Rectal smooth muscle tissue (tissue), 1 donor: ENCODE measurements at regions not wholly inside any gene's neighbourhood (a gene's known extent, or its start where the extent isn't known, plus 50 kb on each side); places are given as distances from the start of the nearest gene placed in this dataset.

Experiments
- H3K27ac ChIP-seq: one replicate; pipeline ENCODE4 v1.7.0; 2013; ENCODE audit warnings: low read depth, low read length, inconsistent platforms
- H3K27me3 ChIP-seq: one replicate; pipeline ENCODE4 v1.7.0; 2013; ENCODE audit warnings: low read length; ENCODE audit not compliant: control insufficient read depth, insufficient read depth
- H3K36me3 ChIP-seq: one replicate; pipeline ENCODE4 v1.7.0; 2013; ENCODE audit warnings: low read length; ENCODE audit not compliant: control insufficient read depth, insufficient read depth
- H3K4me1 ChIP-seq: one replicate; pipeline ENCODE4 v1.7.0; 2013; ENCODE audit warnings: low read length; ENCODE audit not compliant: control insufficient read depth, insufficient read depth
- H3K4me3 ChIP-seq: one replicate; pipeline ENCODE4 v1.7.0; 2013; ENCODE audit warnings: low read length
- H3K9ac ChIP-seq: one replicate; pipeline ENCODE4 v1.7.0; 2013; ENCODE audit warnings: low read length

DNA sequence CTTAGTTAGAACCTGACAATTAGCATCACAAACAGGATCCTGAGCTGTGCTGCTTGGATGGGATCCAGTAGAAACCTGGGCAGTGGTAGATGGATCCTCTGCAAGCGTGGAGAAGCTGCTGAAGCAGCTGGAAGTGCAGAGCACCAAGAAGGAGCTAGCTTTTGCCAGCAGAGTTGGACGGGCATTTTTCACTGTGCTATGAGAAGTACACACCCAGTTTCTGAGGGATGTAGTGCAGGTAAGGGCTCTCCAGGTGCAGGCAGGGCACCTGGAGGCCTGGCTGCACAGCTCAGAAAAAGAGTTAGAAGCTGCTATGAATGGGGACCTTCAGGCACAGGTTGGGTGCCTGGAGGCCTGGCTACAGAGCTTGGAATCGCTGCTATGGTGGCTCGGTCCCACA is 623.9 kb upstream of the NUDT12 start:
- H3K36me3 ChIP-seq, result no peaks in the 10 kb centered on the region
- no peak overlapping the region for H3K4me3 ChIP-seq
- H3K27me3 ChIP-seq, result no peaks in the 10 kb centered on the region
- no peak overlapping the region for H3K9ac ChIP-seq
- H3K4me1 ChIP-seq, result no peaks in the 10 kb centered on the region
- H3K27ac ChIP-seq, result no peak overlapping the region

DNA sequence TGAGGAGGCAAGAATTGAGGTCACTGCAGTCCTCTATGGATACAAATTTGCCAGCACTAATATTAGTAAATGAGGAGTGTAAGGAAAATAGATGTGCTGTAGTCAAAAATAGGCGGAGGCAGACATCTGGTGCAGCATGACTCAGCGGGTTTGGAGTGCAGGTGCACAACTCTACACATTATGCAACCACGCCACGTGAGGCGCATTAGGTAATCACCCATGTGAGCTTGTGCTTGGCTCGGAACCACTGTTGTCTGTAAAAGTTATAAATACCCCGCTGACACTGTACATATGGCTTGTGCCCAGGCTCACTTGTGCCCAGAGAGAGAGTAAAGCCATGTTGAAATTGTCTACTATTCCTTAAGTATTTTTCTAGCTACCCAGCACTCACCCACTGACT is 623.5 kb upstream of the NUDT12 start:
- Histone ChIP-seq H3K4me3 (no peak overlapping the region), H3K9ac (no peak overlapping the region), H3K4me1 (no peaks in the 10 kb centered on the region), H3K36me3 (no peaks in the 10 kb centered on the region), H3K27me3 (no peaks in the 10 kb centered on the region), H3K27ac (no peak overlapping the region)

DNA sequence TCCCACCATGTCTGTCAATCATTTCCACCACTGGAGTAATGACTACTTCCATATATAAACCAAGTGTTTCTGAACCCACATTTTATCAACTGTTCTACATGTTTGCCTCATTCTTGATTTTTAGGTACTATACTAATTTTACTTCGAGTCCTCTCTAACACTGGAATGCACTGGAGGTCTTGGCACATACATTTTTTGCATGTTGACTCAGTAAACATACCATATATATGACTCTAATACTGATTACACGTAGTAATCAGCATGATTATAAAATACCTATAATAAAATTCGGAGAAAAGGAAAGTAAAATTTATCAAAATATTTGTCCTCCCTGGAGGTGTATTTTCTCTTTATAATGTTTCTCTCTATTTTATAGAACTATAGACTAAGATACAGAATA is 621.7 kb upstream of the NUDT12 start:
- Histone ChIP-seq H3K9ac (no peak overlapping the region), H3K4me1 (no peaks in the 10 kb centered on the region), H3K4me3 (no peak overlapping the region), H3K27ac (no peak overlapping the region), H3K36me3 (no peaks in the 10 kb centered on the region), H3K27me3 (no peaks in the 10 kb centered on the region)

DNA sequence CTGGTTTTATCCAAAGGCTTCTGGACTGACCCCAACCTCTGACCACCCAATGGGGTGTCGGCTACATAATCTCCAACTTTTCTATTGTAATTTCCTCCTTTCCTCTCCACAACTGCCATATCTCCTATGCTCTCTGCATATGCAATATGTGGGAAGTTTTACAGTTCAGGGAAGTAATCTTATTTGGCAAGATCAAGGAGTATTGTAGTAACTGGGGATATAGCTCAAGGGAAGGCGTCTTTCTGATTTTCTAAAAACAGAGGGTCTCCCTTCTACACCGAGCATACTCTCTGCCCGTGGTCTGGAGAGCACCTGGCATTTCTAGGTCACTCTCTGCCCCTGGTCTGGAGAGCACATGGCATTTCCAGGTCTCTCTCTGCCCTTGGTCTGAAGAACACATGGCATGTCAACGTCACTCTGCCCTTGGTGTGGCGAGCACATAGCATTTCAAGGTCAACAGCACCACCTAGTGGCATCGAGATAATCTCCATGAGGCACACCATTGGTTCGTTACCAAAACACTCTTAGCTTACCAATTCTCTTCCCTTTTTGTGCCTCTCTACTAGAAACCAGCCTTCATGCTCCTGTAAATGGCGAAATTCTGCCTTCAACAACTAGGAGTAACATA is 616.4 kb upstream of the NUDT12 start:
- Histone ChIP-seq H3K4me1 (no peaks in the 10 kb centered on the region), H3K9ac (no peak overlapping the region), H3K36me3 (no peaks in the 10 kb centered on the region), H3K27ac (no peak overlapping the region), H3K4me3 (no peak overlapping the region), H3K27me3 (no peaks in the 10 kb centered on the region)

DNA sequence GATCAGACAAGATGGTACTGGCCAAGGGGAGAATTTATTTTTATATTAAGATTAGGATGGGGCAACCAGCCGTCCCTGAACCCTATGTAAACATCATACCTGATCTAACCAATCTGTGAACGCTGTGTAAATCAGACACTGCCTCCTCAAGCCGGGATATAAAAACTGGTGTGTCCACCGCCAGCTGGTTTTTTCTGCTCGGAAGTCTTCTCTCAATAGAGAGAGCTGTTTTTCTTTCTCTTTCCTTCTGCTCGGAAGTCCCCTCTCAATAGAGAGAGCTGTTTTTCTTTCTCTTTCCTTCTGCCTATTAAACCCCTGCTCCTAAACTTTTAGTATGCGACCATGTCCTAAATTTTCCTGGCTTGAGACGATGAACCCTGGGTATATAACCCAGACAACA is 615.5 kb upstream of the NUDT12 start:
- Histone ChIP-seq H3K9ac (no peak overlapping the region), H3K4me3 (no peak overlapping the region), H3K27me3 (no peaks in the 10 kb centered on the region), H3K4me1 (no peaks in the 10 kb centered on the region), H3K27ac (no peak overlapping the region), H3K36me3 (no peaks in the 10 kb centered on the region)

DNA sequence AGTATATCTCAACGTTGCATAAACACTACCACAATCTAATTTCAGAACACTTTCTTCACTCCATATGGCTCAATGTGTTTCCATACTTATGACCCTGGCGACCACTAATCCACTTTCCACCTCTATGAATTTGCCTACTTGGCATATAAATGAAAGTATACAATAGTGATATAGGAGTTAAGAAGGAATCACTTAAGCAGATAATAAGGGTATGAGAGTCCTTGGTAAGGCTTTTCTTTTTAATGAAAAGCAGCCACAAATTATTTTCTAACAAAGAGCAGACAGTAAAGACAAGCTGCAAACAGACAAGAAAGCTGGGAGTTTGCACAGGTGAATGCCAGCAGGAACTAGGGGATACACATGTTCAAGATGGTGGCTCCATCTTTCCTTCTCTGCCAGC is 615.1 kb upstream of the NUDT12 start:
- no peaks in the 10 kb centered on the region for H3K4me1 ChIP-seq
- H3K27ac ChIP-seq, result no peak overlapping the region
- H3K27me3 ChIP-seq, result no peaks in the 10 kb centered on the region
- H3K9ac ChIP-seq, result no peak overlapping the region
- no peak overlapping the region for H3K4me3 ChIP-seq
- no peaks in the 10 kb centered on the region for H3K36me3 ChIP-seq

DNA sequence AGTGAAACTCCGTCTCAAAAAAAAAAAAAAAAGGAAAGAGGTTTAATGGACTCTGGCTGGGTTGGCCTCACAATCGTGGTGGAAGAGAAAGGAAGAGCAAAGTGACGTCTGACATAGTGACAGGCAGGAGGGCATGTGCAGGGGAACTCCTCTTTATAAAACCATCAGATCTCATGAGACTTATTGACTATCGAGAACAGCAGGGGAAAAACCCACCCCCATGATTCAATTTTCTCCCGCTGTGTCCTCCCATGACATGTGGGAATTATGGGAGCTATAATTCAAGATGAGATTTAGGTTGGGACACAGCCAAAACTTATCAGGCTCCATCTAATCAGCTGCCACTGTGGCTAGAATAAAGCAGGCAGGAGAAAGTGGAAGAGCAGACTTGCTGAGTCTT is 610.4 kb upstream of the NUDT12 start:
- Histone ChIP-seq H3K4me1 (no peaks in the 10 kb centered on the region), H3K36me3 (no peaks in the 10 kb centered on the region), H3K27ac (no peak overlapping the region), H3K9ac (no peak overlapping the region), H3K4me3 (no peak overlapping the region), H3K27me3 (no peaks in the 10 kb centered on the region)

DNA sequence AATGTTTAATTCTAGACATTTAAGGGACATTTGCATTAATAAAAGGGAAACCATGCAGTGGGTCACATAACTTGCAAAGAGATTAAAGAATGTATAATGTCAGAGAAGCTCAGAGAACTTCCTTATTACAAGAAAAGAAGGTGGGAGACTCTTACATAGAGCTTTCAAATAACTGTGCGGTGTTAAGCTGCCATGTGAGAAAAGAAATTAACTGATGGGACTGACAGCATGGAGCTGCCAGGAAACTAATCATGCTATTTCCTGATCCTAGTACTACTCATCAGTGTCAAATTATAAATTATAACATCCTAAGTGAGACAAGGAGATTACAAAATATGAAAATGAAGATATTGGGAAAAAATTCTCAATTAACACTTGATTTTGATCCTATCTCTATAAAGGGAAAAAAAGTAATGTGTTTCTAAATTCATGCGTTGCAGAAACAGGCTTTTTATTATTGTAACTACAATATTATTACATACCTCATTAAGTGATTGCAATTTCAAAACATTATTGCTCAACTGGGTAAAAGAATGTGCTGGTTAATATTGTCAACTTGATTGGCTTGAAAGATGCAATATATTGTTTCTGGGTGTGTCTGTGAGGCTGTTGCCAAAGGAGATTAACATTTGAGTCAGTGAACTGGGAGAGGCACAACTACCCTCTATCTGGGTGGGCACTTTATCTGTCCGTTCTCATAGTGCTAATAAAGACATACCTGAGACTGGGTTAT is 609.5 kb upstream of the NUDT12 start:
- no peak overlapping the region for H3K4me3 ChIP-seq
- H3K27ac ChIP-seq, result no peak overlapping the region
- no peaks in the 10 kb centered on the region for H3K4me1 ChIP-seq
- no peaks in the 10 kb centered on the region for H3K27me3 ChIP-seq
- no peaks in the 10 kb centered on the region for H3K36me3 ChIP-seq
- H3K9ac ChIP-seq, result no peak overlapping the region

DNA sequence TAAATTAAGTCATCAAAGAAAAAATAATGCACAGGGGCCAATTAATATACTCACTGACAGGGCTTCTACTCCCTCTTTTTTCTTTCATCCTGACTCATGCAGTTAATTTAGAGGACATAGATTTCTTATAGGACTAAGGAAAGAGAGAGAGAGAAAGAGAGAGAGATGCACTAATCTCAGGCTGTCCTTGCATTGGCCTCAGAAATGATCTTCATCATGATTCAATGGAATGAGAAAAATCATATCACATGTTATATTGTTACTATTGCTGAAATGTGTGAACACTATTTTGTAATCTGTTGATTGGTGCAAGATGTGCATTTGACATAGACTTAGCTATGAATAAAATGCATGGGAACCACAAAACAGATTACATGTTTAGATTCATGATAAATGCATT is 608.3 kb upstream of the NUDT12 start:
- Histone ChIP-seq H3K4me3 (no peak overlapping the region), H3K27me3 (no peaks in the 10 kb centered on the region), H3K9ac (no peak overlapping the region), H3K36me3 (no peaks in the 10 kb centered on the region), H3K27ac (no peak overlapping the region), H3K4me1 (no peaks in the 10 kb centered on the region)

DNA sequence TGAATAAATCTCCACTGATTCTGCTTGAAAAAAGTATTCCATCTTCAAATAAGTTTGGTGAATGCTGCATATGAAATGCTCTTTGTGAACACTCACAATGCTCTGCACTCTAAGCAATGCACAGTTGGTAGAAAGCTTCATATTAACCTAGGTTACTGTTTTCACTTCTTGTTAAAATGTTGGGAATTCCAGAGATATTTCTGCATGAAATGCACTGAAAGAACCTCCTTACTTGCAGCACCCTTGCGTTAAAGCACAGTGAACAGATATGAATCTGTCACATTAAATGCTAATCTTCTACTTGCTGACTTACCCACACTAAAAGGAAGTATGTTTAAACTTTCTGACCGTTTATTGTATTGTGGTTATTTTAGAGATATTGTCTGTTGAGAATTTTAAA is 584.1 kb upstream of the NUDT12 start:
- Histone ChIP-seq H3K9ac (no peak overlapping the region), H3K27me3 (no peaks in the 10 kb centered on the region), H3K27ac (no peak overlapping the region), H3K36me3 (no peaks in the 10 kb centered on the region), H3K4me3 (no peak overlapping the region), H3K4me1 (no peaks in the 10 kb centered on the region)

DNA sequence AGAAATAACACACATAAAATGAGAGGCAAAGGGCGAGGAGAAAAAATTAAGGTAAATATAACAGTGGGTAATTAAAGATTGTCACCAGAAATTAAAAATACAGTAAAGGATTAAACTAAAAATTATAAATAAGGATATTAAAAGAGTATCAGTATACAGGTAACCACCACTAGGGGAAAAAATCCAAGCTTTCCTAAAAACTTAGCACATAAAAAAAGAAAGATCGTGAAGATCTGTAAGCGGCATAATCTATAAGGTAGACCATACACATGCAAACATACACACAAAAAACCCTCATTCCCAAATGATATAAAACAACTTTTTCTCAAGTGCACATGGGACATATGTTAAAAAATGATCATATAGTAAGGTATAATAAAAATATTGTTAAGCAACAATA is 577.3 kb upstream of the NUDT12 start:
- H3K27ac ChIP-seq, result no peak overlapping the region
- H3K4me3 ChIP-seq, result no peak overlapping the region
- no peaks in the 10 kb centered on the region for H3K27me3 ChIP-seq
- H3K9ac ChIP-seq, result no peak overlapping the region
- no peaks in the 10 kb centered on the region for H3K36me3 ChIP-seq
- no peaks in the 10 kb centered on the region for H3K4me1 ChIP-seq

DNA sequence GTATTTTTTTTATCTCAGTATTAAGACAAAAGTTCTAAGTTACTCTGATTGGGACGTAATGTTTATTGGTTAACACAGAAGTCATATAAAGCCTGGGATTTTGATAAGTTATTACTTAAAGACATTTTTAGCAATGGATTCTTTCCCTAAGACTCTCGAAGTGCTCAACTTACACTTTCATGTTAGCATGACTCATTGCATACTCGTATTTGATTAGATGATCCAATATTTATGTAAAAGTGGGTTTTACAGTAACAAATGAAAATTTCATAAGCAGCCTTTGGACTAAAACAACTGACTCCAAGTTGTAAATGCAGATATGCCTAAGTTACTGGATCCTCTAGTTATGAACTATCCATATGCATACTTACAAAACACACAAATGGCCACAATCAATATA is 567.7 kb upstream of the NUDT12 start:
- no peaks in the 10 kb centered on the region for H3K27me3 ChIP-seq
- no peak overlapping the region for H3K27ac ChIP-seq
- no peaks in the 10 kb centered on the region for H3K4me1 ChIP-seq
- H3K4me3 ChIP-seq, result no peak overlapping the region
- no peaks in the 10 kb centered on the region for H3K36me3 ChIP-seq
- no peak overlapping the region for H3K9ac ChIP-seq

DNA sequence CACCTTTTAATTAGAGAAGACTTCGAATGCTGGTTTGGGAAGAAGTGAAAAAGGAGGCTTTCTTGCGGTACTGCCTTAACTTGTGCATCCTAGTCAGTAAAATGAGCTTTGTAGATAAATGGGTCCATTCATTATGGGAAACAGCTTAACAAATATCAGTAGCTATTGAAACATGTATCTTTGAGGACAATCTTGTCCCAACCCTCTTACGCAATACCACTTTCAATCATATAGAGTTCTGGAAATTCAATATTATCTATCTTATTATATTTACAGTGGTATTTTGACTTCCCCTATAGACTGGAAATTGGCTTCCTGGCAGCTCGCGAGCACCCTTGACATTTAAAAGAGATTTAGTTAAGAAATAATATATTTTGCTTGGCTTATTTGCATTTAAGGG is 565.8 kb upstream of the NUDT12 start:
- H3K27ac ChIP-seq, result no peak overlapping the region

More for the DNA sequence above, 565.8 kb upstream of the NUDT12 start:
- Histone ChIP-seq H3K4me3 (no peak overlapping the region), H3K36me3 (no peaks in the 10 kb centered on the region), H3K4me1 (no peaks in the 10 kb centered on the region), H3K27me3 (no peaks in the 10 kb centered on the region), H3K9ac (no peak overlapping the region)
